ENCODE measurements at regions not wholly inside any gene's neighbourhood (a gene's known extent, or its start where the extent isn't known, plus 50 kb on each side); places are given as distances from the start of the nearest gene placed in this dataset.

DNA sequence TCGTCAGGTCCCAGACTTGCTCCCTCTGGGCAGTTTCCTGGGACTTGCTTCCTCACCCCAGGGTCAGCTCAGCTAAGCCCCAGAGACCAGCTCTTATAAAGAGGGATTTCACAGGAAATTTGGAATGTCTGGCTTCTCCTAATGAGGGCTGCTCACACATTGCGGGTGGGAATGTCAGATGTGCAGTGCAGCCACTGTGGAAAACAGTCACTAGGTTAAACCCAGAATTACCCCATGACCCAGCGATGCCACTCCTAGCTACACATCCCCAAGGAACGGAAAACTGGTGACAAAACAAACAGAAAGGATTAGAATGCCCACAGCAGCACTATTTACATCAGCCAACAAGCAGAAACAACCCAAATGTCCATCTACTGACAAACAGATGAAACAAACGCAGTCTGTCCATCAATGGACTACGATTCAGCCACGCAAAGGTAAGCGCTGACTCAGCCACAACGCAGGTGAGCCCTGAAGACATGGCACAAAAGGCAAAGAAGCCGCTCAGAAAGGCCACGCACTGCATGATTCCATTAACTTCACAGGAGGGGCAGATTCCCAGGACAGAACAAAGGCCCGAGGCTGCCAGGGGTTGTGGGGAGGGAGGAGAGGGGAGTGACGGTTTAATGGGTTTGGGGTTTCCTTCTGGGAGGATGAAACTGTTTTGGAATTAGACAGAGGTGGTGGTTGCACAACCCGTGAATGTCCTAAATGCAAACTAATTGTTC lies 63.0 kb downstream of the NCOR2 start:
- no peak for DNase-seq (ENCODE audit: low read depth, low spot score)
- no peak for TF ChIP-seq CTCF (IDR thresholded peaks at IDR 0.05; ENCODE audit: low read depth, low read length)
- in situ Hi-C loops (cut with HindIII; ENCODE audit: low sequenced_read_pairs), result no loop called here
- H3K4me3 ChIP-seq (ENCODE audit: low read depth, low read length), result no peak overlapping the region

- no peak for DNase-seq (ENCODE audit: low read depth, low spot score)
- TF ChIP-seq CTCF (IDR thresholded peaks at IDR 0.05; ENCODE audit: low read depth, low read length), result no peak
- H3K4me3 ChIP-seq (ENCODE audit: low read depth, low read length), result no peak overlapping the region
- in situ Hi-C loops (cut with HindIII; ENCODE audit: low sequenced_read_pairs), result no loop called here
These were observed 64.1 kb downstream of the NCOR2 start for GRCh38 chr12:124503305-124503704.

- DNase-seq (ENCODE audit: low read depth, low spot score), result no peak
- in situ Hi-C loops (cut with HindIII; ENCODE audit: low sequenced_read_pairs), result no loop called here
- H3K4me3 ChIP-seq (ENCODE audit: low read depth, low read length), result no peak overlapping the region
- TF ChIP-seq CTCF (IDR thresholded peaks at IDR 0.05; ENCODE audit: low read depth, low read length), result no peak
These were observed 65.0 kb downstream of the NCOR2 start for GRCh38 chr12:124502379-124502778.

- no peak for DNase-seq (ENCODE audit: low read depth, low spot score)
These were observed 65.6 kb downstream of the NCOR2 start for GRCh38 chr12:124501827-124502226.

DNA sequence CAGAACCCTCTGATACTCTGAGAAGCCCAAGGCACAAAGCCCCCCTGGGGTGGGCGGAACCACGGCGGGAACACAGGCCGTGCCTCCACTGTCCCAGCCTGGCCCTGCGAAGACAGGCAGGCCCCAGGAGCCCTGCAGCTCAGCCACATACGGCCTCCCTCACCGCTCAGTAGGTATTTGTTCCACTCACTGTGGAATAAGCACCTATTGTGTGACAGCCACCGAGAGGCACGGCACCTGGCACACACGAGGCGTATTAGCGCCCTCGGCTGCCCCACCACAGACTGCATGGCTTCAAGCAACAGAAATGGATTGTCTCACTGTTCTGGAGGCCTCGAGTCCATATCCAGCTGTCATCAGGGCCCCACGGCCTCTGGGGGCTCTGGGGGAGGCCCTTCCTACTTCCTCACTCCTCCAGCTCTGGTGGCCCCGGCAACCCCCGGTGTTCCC lies 66.3 kb downstream of the NCOR2 start:
- H3K4me3 ChIP-seq (ENCODE audit: low read depth, low read length), result no peak overlapping the region
- in situ Hi-C loops (cut with HindIII; ENCODE audit: low sequenced_read_pairs), result no loop called here
- no peak for DNase-seq (ENCODE audit: low read depth, low spot score)
- TF ChIP-seq CTCF (IDR thresholded peaks at IDR 0.05; ENCODE audit: low read depth, low read length), result no peak

More at GRCh38 chr12:124501827-124502226, 65.6 kb downstream of the NCOR2 start:
- no peak for TF ChIP-seq CTCF (IDR thresholded peaks at IDR 0.05; ENCODE audit: low read depth, low read length)
- H3K4me3 ChIP-seq (ENCODE audit: low read depth, low read length), result no peak overlapping the region
- in situ Hi-C loops (cut with HindIII; ENCODE audit: low sequenced_read_pairs), result no loop called here

DNA sequence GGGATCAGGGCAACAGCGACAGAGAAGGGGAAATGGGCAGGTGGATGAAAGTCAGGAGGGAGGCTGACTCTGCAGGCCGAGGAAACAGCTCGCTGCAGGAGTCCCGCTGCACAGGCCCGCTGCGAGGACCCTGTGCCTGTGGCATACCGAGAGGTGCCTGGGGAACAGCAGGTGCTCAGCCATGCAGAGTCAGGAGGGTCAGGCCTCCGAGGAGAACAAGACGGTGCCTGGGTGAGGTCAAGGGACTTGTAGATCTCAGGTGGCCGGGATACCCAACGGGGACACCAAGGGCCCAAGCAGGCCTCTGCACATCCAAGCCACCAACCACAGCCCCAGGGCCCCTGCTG lies 67.5 kb downstream of the NCOR2 start:
- no peak for TF ChIP-seq CTCF (IDR thresholded peaks at IDR 0.05; ENCODE audit: low read depth, low read length)
- in situ Hi-C loops (cut with HindIII; ENCODE audit: low sequenced_read_pairs), result no loop called here
- no peak overlapping the region for H3K4me3 ChIP-seq (ENCODE audit: low read depth, low read length)
- no peak for DNase-seq (ENCODE audit: low read depth, low spot score)
